ENCODE measurements at regions not wholly inside any gene's neighbourhood (a gene's known extent, or its start where the extent isn't known, plus 50 kb on each side); places are given as distances from the start of the nearest gene placed in this dataset.

GRCh38 chr3:177438596-177439220, 241.4 kb upstream of the TBL1XR1 start:
- no peak for TF ChIP-seq CTCF (IDR thresholded peaks at IDR 0.05; ENCODE audit: low read length)
- TF ChIP-seq EZH2 (optimal IDR thresholded peaks at IDR 0.05; ENCODE audit: low read depth, low read length) = no peak

Data from MM.1S (cell line).